ENCODE measurements at regions not wholly inside any gene's neighbourhood (a gene's known extent, or its start where the extent isn't known, plus 50 kb on each side); places are given as distances from the start of the nearest gene placed in this dataset.

DNA sequence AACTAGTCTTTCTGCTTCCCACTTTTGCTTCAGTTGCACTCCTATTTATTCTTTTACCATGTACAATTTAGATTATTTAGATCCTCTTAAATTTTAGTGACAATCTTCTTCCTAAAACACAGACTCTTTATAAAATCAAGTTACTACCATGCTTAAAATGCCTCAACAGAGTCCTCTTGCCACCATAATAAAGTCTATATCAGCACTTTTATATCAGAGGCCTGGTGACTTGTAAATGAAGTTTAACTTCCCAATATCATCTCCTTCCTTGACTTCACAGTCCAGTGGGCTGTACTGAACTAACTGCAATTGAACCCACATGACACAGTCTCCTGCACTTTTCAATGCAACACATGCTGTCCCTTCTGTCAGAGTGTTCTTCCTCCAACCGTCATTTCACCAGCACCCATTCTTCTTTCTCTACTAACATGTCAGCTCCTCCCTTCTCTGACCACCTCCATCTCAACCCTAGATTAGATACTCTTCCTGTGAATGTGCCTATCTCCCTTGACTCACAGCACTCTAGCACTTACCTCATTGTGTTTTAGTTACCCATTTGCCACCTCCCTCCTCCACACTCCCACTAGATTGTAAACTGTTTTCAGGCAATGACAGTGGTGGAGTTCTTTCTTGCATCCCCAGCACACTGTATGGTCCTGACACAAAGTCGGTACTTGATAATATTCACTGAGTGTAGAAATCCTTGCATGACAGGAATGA is 414.9 kb downstream of the SATB2 start:
- TF ChIP-seq, protein P1, sequence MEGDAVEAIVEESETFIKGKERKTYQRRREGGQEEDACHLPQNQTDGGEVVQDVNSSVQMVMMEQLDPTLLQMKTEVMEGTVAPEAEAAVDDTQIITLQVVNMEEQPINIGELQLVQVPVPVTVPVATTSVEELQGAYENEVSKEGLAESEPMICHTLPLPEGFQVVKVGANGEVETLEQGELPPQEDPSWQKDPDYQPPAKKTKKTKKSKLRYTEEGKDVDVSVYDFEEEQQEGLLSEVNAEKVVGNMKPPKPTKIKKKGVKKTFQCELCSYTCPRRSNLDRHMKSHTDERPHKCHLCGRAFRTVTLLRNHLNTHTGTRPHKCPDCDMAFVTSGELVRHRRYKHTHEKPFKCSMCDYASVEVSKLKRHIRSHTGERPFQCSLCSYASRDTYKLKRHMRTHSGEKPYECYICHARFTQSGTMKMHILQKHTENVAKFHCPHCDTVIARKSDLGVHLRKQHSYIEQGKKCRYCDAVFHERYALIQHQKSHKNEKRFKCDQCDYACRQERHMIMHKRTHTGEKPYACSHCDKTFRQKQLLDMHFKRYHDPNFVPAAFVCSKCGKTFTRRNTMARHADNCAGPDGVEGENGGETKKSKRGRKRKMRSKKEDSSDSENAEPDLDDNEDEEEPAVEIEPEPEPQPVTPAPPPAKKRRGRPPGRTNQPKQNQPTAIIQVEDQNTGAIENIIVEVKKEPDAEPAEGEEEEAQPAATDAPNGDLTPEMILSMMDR (tag by site-specific recombination; IDR thresholded peaks at IDR 0.05): no peak
- TF ChIP-seq REPIN1 (tag by site-specific recombination; IDR thresholded peaks at IDR 0.05; ENCODE audit: low read depth) (no peak), INSM2 (tag by site-specific recombination; IDR thresholded peaks at IDR 0.05) (no peak), ZNF140 (tag by site-specific recombination; IDR thresholded peaks at IDR 0.05) (no peak), TCF7L2 (IDR thresholded peaks at IDR 0.05; ENCODE audit: borderline replicate concordance, low read depth, low read length) (no peak), ZNF114 (tag by site-specific recombination; IDR thresholded peaks at IDR 0.05) (no peak), ZNF830 (tag by site-specific recombination; IDR thresholded peaks at IDR 0.05; ENCODE audit: low read depth) (no peak), ZNF121 (tag by site-specific recombination; IDR thresholded peaks at IDR 0.05) (no peak), ZBTB8A (tag by site-specific recombination; IDR thresholded peaks at IDR 0.05) (no peak), ZNF558 (tag by site-specific recombination; IDR thresholded peaks at IDR 0.05) (no peak), HOXA7 (CRISPR knock-in tag; IDR thresholded peaks at IDR 0.05; ENCODE audit: borderline replicate concordance) (no peak), SP2 (tag by site-specific recombination; IDR thresholded peaks at IDR 0.05) (no peak)
